ENCODE measurements at regions not wholly inside any gene's neighbourhood (a gene's known extent, or its start where the extent isn't known, plus 50 kb on each side); places are given as distances from the start of the nearest gene placed in this dataset.

GRCh38 chr7:52877240-52877639 lies 158.2 kb upstream of the POM121L12 start:
- DNase-seq, result no peak

GRCh38 chr7:52876402-52876801 lies 159.0 kb upstream of the POM121L12 start:
- no peak for DNase-seq

- DNase-seq, result no peak
Measured at GRCh38 chr7:52863652-52864051, 171.8 kb upstream of the POM121L12 start.

- DNase-seq, result no peak
Measured at GRCh38 chr7:52862321-52862720, 173.1 kb upstream of the POM121L12 start.

- no peak for DNase-seq
Measured at GRCh38 chr7:52857367-52857766, 178.1 kb upstream of the POM121L12 start.

- DNase-seq, result no peak
Measured at GRCh38 chr7:52854681-52855080, 180.8 kb upstream of the POM121L12 start.

GRCh38 chr7:52851547-52851946 lies 183.9 kb upstream of the POM121L12 start:
- DNase-seq, result no peak

- no peak for DNase-seq
Measured at GRCh38 chr7:52843436-52843835, 192.0 kb upstream of the POM121L12 start.

- DNase-seq, result no peak
Measured at GRCh38 chr7:52842202-52842900, 193.1 kb upstream of the POM121L12 start.

GRCh38 chr7:52838981-52839411 lies 196.4 kb upstream of the POM121L12 start:
- no peak for DNase-seq

GRCh38 chr7:52831321-52831720 lies 204.1 kb upstream of the POM121L12 start:
- no peak for DNase-seq

GRCh38 chr7:52830801-52831200 lies 204.6 kb upstream of the POM121L12 start:
- DNase-seq, result no peak

GRCh38 chr7:52826515-52827265 lies 208.7 kb upstream of the POM121L12 start:
- no peak for DNase-seq

GRCh38 chr7:52825611-52826010 lies 209.8 kb upstream of the POM121L12 start:
- DNase-seq, result no peak

GRCh38 chr7:52811537-52811936 lies 223.9 kb upstream of the POM121L12 start:
- no peak for DNase-seq

GRCh38 chr7:52799817-52800216 lies 235.6 kb upstream of the POM121L12 start:
- DNase-seq, result no peak

- no peak for DNase-seq
Measured at GRCh38 chr7:52797801-52798200, 237.6 kb upstream of the POM121L12 start.

- DNase-seq, result no peak
Measured at GRCh38 chr7:52794621-52795020, 240.8 kb upstream of the POM121L12 start.

- DNase-seq, result no peak
Measured at GRCh38 chr7:52791176-52791700, 244.2 kb upstream of the POM121L12 start.

- DNase-seq, result no peak
Measured at GRCh38 chr7:52786174-52786573, 249.3 kb upstream of the POM121L12 start.

- no peak for DNase-seq
Measured at GRCh38 chr7:52782348-52782747, 253.1 kb upstream of the POM121L12 start.

- DNase-seq, result no peak
Measured at GRCh38 chr7:52781250-52781649, 254.2 kb upstream of the POM121L12 start.

GRCh38 chr7:52779004-52779403 lies 256.4 kb upstream of the POM121L12 start:
- no peak for DNase-seq

All from activated CD4-positive, alpha-beta T cell treated with anti-CD3 and anti-CD28 coated beads, Interleukin-2, amount 50 U/mL, for 1 hour (primary cell).